Stimulated activated CD8-positive, alpha-beta memory T cell treated with anti-CD3 and anti-CD28 coated beads, Interleukin-12 subunit alpha, Interleukin-12 subunit beta, amount 100 ng/mL, for 24 hours (primary cell): ENCODE measurements at regions not wholly inside any gene's neighbourhood (a gene's known extent, or its start where the extent isn't known, plus 50 kb on each side); places are given as distances from the start of the nearest gene placed in this dataset.
"Not testable (repeated sequence)": the region's sequence is repeated elsewhere in the genome, so short reads cannot be mapped to it uniquely, and the experiment has no call there.

Source experiments
- DNase-seq: peaks from one replicate; pipeline ENCODE4 v3.0.0-alpha.2; 2020; ENCODE audit errors: extremely low read depth

DNA sequence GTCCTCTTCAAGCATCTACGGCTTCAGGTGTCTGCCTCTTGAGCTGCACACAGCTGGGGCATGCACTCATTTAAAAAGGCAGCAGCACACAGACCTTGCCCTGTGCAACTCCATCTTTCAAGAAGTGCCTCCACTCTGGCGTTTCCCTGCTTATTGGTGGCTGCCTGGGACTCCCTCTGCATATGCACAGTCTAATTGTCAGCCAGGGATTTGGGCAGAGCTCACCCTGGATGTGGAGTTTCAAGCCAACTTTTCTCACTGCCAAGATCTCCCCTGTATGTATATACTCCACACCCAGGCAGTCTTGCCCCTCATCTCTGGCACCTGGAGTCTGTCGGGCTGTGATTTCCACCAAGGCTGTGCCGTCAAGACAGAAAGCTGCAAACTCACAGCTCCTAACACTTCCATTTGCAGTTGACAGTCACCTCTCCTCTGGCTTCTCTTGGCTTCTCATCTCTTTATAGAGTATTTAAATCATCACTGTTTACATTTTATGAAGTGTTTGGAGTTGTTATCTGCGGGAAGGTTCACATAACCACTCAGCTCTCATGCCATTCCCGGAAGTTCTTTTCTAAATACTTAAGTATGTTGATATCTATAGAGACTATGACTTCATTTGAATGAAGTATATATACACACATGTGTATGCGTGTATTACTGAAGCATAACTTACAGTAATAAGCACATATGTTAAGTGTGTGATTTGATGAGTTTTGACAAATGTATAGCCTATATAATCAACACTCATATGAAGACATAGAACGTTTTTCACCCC lies 128.2 kb downstream of the NPIPB11 start:
- not testable (repeated sequence) for DNase-seq

DNA sequence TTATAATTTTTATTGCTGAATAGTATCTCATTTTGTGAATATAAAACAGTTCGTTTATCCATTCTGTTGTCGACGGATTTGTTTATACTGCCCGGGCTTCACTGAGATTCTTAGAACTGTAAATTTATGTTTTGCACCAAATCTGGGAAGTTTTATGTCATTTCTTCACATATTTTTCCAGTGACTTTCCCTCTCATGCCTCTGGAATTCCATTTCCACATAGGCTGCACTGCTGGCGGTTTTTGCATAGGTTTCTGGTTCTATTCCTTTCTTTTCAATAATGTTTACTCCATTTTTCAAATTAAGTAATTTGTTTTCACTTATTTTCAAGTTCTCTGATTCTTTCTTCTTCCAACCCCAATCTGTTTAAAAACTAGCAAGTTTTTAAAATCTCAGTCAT lies 130.1 kb downstream of the NPIPB11 start:
- DNase-seq = not testable (repeated sequence)

DNA sequence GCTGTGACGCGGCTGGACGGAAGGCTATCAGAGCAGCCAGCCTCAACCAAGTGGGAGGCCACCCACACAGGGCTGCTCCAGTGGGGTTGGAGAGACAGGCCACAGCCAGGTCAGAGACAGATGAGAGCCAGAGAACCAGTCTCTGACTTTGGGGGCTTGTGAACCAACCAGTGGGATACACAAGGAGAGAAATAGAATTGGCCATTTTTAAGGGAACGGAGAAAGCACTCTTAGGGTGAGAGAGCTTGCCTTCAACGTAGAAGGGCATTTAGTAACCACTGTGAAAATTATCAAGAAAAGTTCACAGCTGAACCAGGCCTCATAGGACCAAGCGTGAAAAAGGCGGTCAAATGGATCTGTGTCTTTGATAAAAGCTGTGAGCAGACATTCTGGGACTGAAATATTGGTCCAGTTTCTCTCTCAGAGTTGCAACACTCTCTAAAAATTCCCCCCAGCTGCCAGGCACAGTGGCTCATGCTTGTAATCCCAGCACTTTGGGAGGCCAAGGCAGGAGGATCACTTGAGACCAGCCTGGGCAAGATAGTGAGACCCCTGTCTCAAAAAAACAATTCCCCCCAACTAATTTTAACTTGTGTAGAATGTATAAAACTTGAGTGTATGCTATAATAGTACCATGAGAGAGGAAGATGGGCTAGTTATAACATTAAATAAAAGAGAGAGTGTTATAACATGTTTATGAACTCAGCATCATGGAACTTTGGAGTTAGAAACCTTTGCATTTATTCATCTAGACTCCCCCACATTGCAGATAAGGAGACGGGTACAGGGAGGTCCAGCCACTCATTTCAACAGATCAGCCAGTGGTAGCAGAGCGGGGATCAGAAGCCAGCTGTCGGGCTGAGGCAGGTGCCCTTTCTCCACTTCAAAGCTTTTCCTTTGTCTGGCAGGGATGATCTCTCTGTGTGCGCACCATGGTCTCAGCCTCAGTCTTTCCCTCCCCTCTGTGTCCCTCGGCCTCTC lies 132.2 kb downstream of the NPIPB11 start:
- DNase-seq = not testable (repeated sequence)

GRCh38 chr16:29273298-29274054 lies 133.0 kb downstream of the NPIPB11 start:
- DNase-seq = not testable (repeated sequence)

- not testable (repeated sequence) for DNase-seq
Observed at GRCh38 chr16:29271721-29272675, 134.5 kb downstream of the NPIPB11 start.

- DNase-seq = not testable (repeated sequence)
Observed at GRCh38 chr16:29270923-29271322, 135.6 kb downstream of the NPIPB11 start.

DNA sequence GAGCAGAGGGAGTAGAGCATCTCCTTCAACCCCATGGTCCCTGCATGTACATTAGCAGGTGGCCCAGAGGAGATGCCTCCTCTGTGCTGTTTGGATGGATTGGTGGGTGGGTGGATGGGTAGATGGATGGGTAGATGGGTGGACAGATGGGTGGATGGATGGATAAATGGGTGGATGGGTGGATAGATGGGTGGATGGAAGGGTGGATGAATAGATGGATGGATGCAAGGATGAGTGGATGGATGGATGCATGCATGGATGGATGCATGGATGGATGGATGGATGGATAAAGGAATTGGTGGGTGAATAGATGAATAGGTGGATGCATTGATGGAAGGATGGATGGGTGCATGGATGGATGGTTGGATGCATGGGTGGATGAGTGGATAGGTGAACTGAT lies 136.5 kb downstream of the NPIPB11 start:
- not testable (repeated sequence) for DNase-seq

- DNase-seq = not testable (repeated sequence)
Observed at GRCh38 chr16:29269192-29269811, 137.2 kb downstream of the NPIPB11 start.

- DNase-seq = not testable (repeated sequence)
Observed at GRCh38 chr16:29268785-29269191, 137.7 kb downstream of the NPIPB11 start.

DNA sequence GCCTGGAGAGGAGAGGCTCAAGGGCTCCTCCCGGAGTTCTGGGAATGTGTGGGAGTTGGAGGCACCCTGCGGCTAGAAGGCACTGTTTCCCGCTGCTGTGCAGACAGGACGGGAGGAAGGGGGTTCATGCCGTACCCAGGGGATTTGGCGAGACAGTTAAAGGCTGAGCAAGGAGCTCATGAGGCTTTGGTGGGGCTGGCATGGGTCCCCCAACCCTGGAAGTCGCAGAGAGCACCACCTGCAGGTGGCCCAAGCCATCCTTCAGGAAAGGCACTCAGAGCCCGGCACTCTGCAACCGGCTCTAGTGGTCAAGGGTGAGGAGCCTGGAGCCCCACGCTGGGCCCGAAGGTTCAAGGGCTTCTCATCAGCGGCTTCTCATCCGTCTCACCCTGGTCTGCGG lies 138.2 kb downstream of the NPIPB11 start:
- DNase-seq = not testable (repeated sequence)

DNA sequence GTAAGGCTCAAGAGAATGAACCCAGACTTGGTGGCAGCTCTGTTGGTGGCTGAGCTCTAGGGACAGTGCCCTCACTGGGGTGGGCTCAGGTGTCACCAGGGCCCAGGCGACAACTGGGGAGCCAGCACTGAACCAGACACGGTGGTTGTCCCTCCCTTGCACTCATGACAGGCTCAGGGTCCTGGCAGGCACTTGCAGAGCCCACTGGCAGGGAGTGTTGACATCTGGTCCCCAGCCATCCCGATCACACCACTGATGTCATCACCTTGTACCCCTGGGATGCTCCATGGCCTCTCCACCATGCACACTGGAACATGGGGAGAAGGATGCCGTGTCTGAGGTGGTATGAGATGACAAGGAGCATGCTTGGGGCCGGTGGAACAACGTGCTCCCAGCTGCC lies 138.6 kb downstream of the NPIPB11 start:
- not testable (repeated sequence) for DNase-seq

- DNase-seq = not testable (repeated sequence)
Observed at GRCh38 chr16:29267055-29267619, 139.4 kb downstream of the NPIPB11 start.

DNA sequence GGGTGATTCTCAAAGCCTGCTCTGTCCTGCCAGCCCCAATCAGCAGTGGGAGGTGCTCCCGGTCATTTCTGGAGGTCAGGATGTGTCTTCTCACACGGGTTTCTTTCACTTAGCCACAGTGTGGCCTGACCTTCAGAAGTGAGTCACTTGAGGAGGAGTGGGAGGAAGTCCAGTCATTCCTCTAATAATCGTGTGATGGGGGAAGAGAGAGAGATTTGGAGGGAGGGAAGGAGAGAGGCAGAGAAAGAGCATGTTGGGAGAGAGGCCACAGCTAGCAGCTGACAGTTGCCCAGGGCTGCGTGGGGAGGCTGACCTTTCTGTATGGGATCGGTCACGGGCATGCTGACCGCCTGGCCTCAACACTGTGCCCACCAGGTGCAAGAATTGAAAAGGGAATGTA lies 139.9 kb downstream of the NPIPB11 start:
- DNase-seq = not testable (repeated sequence)

DNA sequence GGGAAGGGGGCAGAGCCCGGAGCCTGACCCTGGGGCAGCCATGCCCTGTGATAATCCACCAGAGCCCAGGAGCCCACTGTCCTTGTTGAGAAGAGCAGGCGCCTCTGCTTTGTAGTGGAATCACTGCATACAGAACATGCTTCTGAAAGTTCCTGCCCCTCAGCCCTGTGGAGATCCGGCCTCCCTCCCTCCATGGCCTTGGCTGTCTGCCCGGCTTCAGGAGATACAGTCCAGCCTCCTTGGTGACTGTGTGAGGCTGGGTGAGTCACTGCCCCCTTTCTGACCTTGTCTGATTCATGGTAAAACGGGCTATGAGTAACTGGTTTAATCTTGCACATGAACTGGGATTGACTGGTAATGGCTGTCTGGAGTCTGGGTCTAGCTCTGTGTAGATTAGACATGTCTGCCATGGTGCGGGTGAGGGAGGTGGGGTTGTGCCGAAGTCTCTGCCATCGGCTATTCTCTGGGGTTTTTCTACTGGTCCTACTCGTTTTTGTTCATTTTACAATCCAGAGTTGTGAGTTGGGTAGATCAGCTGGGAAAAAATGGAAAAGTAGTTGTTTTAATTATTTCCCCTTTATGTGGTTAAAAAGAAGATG lies 141.2 kb downstream of the NPIPB11 start:
- not testable (repeated sequence) for DNase-seq

GRCh38 chr16:29264080-29264837 lies 142.3 kb downstream of the NPIPB11 start:
- not testable (repeated sequence) for DNase-seq

DNA sequence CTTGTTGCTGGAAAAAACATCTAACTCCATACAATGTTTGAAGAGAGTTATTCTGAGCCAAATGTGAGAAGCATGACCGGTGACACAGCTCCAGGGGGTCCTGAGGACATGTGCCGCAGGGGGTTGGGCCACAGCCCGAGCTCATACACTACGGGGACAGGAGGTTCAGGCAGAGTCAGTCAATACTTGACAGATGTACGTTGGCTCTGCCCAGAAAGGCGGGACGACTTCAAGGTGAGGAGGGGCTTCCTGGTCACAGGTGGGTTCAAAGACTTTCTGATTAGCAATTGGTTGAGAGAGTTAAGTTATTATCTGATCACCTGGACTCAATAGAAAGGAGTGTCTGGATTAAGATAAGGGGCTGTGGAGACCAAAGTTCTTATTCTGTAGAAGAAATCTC lies 143.8 kb downstream of the NPIPB11 start:
- DNase-seq = not testable (repeated sequence)

GRCh38 chr16:29261427-29262248 lies 144.9 kb downstream of the NPIPB11 start:
- DNase-seq = not testable (repeated sequence)
